OCI-LY7 (cell line): ENCODE measurements at regions not wholly inside any gene's neighbourhood (a gene's known extent, or its start where the extent isn't known, plus 50 kb on each side); places are given as distances from the start of the nearest gene placed in this dataset.

ENCODE experiments used
- EZH2phosphoT487 ChIP-seq: fragments of 200-600 bp; sonication (generic); IDR thresholded peaks from 2 replicates; pipeline ENCODE4 v1.6.1; 2018; ENCODE audit warnings: low read depth, borderline replicate concordance, mild to moderate bottlenecking, mixed run types, antibody characterized with exemption, low read length, moderate library complexity, mixed read lengths
- TF ChIP-seq, protein P1 (sequence below): fragments of 200-600 bp; sonication (generic); conservative IDR thresholded peaks from 2 replicates; pipeline ENCODE4 v1.5.1; 2014; ENCODE audit warnings: mild to moderate bottlenecking, antibody characterized with exemption, low read length, moderate library complexity, mixed read lengths

DNA sequence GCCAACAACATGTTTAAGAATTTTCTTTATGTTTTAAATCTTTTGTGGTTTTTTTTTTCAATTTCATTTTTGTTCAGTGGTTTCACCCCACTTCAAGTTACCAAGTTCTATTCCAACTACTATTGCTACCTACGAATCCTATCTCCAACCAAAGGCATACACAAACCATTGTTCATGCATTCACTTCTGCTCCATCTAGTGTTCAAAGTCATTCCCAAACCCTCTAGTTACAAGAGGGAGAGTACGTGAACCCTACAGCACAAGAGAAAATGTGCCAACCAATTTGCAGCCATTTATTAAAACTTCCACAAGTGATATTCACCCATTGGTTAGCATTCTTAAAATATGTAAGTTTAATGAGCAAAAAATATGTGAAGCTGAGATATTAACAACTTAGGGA lies 295.1 kb upstream of the KYNU start:
- TF ChIP-seq, protein P1, sequence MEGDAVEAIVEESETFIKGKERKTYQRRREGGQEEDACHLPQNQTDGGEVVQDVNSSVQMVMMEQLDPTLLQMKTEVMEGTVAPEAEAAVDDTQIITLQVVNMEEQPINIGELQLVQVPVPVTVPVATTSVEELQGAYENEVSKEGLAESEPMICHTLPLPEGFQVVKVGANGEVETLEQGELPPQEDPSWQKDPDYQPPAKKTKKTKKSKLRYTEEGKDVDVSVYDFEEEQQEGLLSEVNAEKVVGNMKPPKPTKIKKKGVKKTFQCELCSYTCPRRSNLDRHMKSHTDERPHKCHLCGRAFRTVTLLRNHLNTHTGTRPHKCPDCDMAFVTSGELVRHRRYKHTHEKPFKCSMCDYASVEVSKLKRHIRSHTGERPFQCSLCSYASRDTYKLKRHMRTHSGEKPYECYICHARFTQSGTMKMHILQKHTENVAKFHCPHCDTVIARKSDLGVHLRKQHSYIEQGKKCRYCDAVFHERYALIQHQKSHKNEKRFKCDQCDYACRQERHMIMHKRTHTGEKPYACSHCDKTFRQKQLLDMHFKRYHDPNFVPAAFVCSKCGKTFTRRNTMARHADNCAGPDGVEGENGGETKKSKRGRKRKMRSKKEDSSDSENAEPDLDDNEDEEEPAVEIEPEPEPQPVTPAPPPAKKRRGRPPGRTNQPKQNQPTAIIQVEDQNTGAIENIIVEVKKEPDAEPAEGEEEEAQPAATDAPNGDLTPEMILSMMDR, result 0 out of 2 replicates have a peak, but pooled peaks have one; percentile 28
- TF ChIP-seq EZH2phosphoT487, result no peak
